Left ventricle myocardium inferior (tissue), 1 donor: ENCODE measurements at regions not wholly inside any gene's neighbourhood (a gene's known extent, or its start where the extent isn't known, plus 50 kb on each side); places are given as distances from the start of the nearest gene placed in this dataset.

Source experiments
- DNase-seq: peaks from one replicate; pipeline ENCODE4 v3.0.0-alpha.2; 2020
- H3K27ac ChIP-seq: fragments of 200-600 bp; replicated peaks from 2 replicates; pipeline ENCODE4 v1.8.0; 2021
- H3K27me3 ChIP-seq: fragments of 200-600 bp; 2 replicates; pipeline ENCODE4 v1.8.0; 2021; ENCODE audit warnings: low read depth
- H3K36me3 ChIP-seq: fragments of 200-600 bp; 2 replicates; pipeline ENCODE4 v1.8.0; 2021
- H3K4me1 ChIP-seq: fragments of 200-600 bp; 2 replicates; pipeline ENCODE4 v1.8.0; 2021
- H3K4me3 ChIP-seq: fragments of 200-600 bp; 2 replicates; pipeline ENCODE4 v1.8.0; 2021; ENCODE audit warnings: mild to moderate bottlenecking, moderate library complexity
- H3K9me3 ChIP-seq: fragments of 200-600 bp; replicated peaks from 2 replicates; pipeline ENCODE4 v1.8.0; 2021
- CTCF ChIP-seq: fragments of 200-600 bp; IDR thresholded peaks from 2 replicates; pipeline ENCODE4 v1.8.0; 2021; ENCODE audit warnings: antibody characterized with exemption, mild to moderate bottlenecking, borderline replicate concordance
- intact Hi-C: fragments of 100-400 bp; cut with micrococcal nuclease; formaldehyde crosslinking; loops from one replicate; pipeline ENCODE4 v1.11.0; 2022
- donor health status: DM: no; HTN: yes; CAD: no; lungs with severe emphysema.

DNA sequence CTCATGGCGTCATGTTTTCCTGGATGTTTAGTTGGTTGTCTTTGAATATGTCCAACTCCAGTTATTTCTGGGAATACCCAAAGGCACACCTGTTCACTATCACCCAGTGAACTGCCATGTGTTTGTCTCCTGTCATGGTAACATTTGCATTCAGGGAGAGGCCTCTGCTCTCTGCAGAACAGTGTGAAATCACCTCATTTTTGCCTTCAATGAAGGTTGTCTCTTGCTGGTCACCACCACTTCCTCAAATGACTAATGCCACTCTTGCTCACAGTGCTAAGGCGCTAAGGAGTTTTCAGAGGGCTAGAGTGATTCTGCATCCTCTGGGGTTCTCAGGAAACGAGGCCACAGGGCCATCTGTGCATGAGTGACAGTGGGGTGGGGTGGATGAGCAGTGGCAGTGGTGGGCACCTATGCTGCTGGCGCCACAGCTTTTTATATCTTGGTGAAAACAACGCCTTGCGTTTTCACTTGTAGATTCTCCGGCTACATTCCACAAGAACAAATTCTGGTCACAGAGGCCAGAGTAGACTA is 60.0 kb upstream of the ATP5PO start:
- H3K4me3 ChIP-seq: peak overlapping the region; percentile 44
- peak overlapping the region; percentile 80 for H3K27ac ChIP-seq
- TF ChIP-seq CTCF: no peak
- no peak for DNase-seq
- no peaks in the 10 kb centered on the region for H3K27me3 ChIP-seq
- intact Hi-C loops: no loop called here
- peaks cover 23% of the 10 kb centered on the region for H3K4me1 ChIP-seq
- H3K36me3 ChIP-seq: no peaks in the 10 kb centered on the region
- no peaks in the 10 kb centered on the region for H3K9me3 ChIP-seq

DNA sequence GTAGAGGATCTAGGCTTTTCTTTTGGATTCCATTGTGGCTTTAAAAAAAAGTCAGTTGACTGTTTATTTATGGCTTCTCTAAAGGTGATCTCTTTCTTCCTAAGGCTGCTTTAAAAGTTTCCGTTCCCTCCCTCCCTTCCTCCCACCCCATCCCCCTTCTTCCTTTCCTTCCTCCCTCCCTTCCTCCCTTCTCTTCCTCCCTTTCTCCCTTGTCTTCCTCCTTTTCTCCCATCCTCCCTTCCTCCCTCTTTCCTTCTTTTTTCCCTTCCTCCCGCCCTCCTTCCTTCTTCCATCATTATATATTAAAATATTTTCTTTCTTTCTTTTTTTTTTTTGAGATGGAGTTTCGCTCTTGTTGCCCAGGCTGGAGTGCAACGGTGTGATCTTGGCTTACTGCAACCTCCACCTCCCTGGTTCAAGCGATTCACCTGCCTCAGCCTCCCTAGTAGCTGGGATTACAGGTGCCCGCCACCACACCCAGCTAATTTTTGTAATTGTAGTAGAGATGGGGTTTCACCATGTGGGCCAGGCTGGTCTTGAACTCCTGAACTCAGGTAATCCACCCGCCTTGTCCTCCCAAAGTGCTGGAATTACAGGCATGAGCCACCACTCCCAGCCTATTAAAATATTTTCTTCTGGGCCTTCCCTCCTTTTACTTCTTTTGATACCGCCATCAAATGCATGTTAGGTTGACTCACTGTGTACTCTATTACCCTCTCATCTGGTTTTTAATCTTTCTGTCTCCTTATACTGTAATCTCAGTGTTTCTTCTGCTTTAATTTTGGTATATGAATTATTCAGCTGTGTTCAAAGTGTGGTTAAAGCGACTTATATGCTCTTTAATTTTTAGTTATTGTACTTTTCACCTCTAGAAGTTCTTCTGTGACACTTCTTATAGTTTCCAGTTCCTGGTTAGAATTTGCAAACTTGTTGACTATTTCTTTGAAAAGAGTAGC is 59.2 kb upstream of the ATP5PO start:
- peak overlapping the region; percentile 80 for H3K27ac ChIP-seq

GRCh38 chr21:33973268-33973667 is 57.7 kb upstream of the ATP5PO start:
- Histone ChIP-seq H3K4me1 (peaks cover 47% of the 10 kb centered on the region), H3K27ac (no peak overlapping the region), H3K27me3 (no peaks in the 10 kb centered on the region), H3K36me3 (no peaks in the 10 kb centered on the region), H3K4me3 (no peak overlapping the region), H3K9me3 (no peaks in the 10 kb centered on the region)
- no peak for DNase-seq
- intact Hi-C loops: no loop called here
- no peak for TF ChIP-seq CTCF

More for the DNA sequence above, 59.2 kb upstream of the ATP5PO start:
- no peak for DNase-seq
- Histone ChIP-seq H3K4me1 (peaks cover 31% of the 10 kb centered on the region), H3K27me3 (no peaks in the 10 kb centered on the region), H3K36me3 (no peaks in the 10 kb centered on the region), H3K9me3 (no peaks in the 10 kb centered on the region), H3K4me3 (no peak overlapping the region)
- TF ChIP-seq CTCF: no peak
- intact Hi-C loops: no loop called here

DNA sequence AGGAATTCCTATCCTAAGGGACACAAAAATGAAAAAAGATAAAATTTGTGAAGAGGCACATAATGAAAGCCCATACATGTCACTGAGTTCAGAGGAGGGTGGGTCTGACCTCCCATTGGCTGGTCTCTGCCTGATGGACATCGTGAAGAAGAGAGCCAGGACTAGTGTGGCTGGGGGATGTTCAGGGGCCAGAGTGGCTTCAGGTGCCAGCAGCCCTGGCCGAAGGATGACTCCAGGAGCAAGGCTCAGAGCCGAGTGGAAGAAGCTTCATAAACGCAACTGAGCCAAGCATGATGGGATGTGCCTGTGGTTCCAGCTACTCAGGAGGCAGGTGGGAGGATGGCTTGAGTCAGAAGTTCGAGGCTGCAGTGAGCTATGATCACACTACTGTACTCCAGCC is 56.9 kb upstream of the ATP5PO start:
- no peak for DNase-seq
- Histone ChIP-seq H3K27ac (no peak overlapping the region), H3K4me1 (peaks cover 52% of the 10 kb centered on the region), H3K36me3 (no peaks in the 10 kb centered on the region), H3K27me3 (no peaks in the 10 kb centered on the region), H3K4me3 (no peak overlapping the region), H3K9me3 (no peaks in the 10 kb centered on the region)
- no peak for TF ChIP-seq CTCF
- intact Hi-C loops: no loop called here

GRCh38 chr21:33971492-33972013 is 55.9 kb upstream of the ATP5PO start:
- intact Hi-C loops: no loop called here
- Histone ChIP-seq H3K4me3 (no peak overlapping the region), H3K4me1 (peaks cover 52% of the 10 kb centered on the region), H3K27me3 (no peaks in the 10 kb centered on the region), H3K27ac (no peak overlapping the region), H3K9me3 (no peaks in the 10 kb centered on the region), H3K36me3 (no peaks in the 10 kb centered on the region)
- no peak for DNase-seq
- TF ChIP-seq CTCF: no peak
